ENCODE measurements at regions not wholly inside any gene's neighbourhood (a gene's known extent, or its start where the extent isn't known, plus 50 kb on each side); places are given as distances from the start of the nearest gene placed in this dataset.

DNA sequence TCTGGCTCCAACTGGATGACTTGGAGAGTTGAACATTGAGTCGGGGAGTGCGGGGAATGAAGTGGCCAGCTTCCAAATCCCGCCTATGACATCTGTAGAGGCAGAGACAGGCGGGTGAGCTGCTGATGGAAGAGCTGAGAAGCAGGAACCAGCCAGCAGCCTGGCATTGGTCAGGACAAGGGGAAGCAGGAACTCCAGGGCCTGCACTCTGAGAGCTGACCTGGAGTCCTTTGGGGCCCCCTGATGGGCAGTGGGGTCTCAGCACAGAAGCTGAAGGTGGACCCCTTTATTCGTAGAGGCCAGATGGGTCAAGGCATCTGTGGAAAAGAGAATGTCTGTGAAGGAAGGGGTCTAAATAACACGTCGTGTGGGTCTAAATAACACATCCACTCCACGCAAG, 57.0 kb downstream of the SEC61G start:
- Histone ChIP-seq H3K36me3 (no peaks in the 10 kb centered on the region), H3K27ac (no peak overlapping the region), H3K4me3 (no peak overlapping the region), H3K4me1 (no peaks in the 10 kb centered on the region), H3K9me3 (no peaks in the 10 kb centered on the region), H3K27me3 (no peaks in the 10 kb centered on the region)
- intact Hi-C loops (cut with DNase I; ENCODE audit: low total_unique reads), result no loop called here
- TF ChIP-seq POLR2A (IDR thresholded peaks at IDR 0.05), result no peak
- TF ChIP-seq, protein P1, sequence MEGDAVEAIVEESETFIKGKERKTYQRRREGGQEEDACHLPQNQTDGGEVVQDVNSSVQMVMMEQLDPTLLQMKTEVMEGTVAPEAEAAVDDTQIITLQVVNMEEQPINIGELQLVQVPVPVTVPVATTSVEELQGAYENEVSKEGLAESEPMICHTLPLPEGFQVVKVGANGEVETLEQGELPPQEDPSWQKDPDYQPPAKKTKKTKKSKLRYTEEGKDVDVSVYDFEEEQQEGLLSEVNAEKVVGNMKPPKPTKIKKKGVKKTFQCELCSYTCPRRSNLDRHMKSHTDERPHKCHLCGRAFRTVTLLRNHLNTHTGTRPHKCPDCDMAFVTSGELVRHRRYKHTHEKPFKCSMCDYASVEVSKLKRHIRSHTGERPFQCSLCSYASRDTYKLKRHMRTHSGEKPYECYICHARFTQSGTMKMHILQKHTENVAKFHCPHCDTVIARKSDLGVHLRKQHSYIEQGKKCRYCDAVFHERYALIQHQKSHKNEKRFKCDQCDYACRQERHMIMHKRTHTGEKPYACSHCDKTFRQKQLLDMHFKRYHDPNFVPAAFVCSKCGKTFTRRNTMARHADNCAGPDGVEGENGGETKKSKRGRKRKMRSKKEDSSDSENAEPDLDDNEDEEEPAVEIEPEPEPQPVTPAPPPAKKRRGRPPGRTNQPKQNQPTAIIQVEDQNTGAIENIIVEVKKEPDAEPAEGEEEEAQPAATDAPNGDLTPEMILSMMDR (IDR thresholded peaks at IDR 0.05), result no peak
- DNase-seq, result no peak

DNA sequence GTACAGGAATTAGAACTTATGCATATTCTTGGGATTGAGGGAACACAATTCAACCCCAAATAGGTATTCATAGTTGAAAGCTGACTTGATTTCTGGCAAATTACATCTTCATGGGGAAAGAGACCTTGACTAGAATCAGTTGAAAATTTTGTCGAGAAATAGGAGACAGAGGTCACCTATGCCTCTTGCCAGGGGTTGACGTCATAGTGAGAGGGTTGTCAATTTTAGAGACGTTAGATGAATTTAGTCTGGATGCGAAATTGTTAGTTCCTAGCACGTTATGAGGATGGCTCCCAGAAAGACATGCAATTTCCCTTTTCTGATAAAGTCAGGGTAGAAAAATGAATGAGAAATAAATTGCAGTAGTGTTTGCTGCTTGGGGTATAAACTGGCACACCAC, 59.3 kb downstream of the SEC61G start:
- Histone ChIP-seq H3K27me3 (peaks cover 0 to 4% of the 10 kb centered on the region in 2 donors), H3K9me3 (no peaks in the 10 kb centered on the region), H3K4me3 (no peak overlapping the region), H3K4me1 (no peaks in the 10 kb centered on the region), H3K27ac (no peak overlapping the region), H3K36me3 (no peaks in the 10 kb centered on the region)
- intact Hi-C loops (cut with DNase I; ENCODE audit: low total_unique reads), result no loop called here
- TF ChIP-seq POLR2A (IDR thresholded peaks at IDR 0.05), result no peak
- TF ChIP-seq, protein P1 (IDR thresholded peaks at IDR 0.05), result no peak
- DNase-seq, result no peak

DNA sequence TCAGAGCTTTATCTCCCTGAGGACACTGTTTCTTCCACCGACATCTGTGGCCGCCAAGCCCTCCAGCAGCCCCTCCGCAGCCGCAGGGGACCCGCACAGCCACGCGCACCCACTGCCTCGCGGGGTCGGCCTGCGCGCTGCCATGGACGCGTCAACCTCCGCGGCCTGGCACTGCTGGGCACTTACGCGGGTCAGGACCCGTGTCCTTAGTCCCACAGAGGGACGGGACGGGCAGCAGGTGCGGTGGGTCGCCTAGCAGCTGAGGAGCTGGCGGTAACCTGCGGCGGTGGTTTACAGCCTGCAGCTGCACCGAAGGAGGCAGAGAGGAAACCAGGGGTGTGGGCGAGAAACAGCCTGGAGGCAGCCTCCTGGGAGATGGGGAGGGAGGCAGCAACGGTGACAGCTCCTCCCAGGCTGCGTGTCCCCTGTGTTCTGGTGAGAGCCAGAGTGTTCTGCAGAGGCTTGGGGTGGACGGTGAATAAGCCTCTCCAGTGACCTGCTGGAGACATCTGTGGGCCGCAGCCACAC, 61.3 kb downstream of the SEC61G start:
- Histone ChIP-seq H3K27ac (no peak overlapping the region), H3K36me3 (no peaks in the 10 kb centered on the region), H3K9me3 (no peaks in the 10 kb centered on the region), H3K4me3 (no peak overlapping the region), H3K4me1 (no peaks in the 10 kb centered on the region), H3K27me3 (peaks cover 0 to 4% of the 10 kb centered on the region in 2 donors)
- intact Hi-C loops (cut with DNase I; ENCODE audit: low total_unique reads), result no loop called here
- no peak for DNase-seq
- TF ChIP-seq POLR2A (IDR thresholded peaks at IDR 0.05), result no peak
- TF ChIP-seq, protein P1 (IDR thresholded peaks at IDR 0.05), result no peak

DNA sequence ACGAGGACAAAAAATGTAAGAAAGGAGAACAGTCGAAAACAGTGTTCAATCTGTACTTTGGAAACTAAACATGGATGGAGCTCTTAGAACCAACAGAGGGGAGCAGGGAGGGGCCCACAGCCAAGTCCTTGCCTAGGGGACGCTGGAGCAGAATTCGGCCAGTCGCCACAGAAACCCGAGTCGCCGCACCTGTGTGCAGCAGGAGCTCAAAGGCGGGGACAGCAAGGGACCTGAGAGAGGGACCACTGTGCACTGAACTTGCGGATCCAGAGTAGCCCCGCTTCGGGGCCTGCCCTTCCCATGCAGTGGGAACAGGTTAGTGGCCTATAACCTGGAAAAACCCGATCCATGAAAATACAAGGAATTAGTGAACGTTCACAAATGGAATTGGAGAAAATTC, 68.1 kb downstream of the SEC61G start:
- H3K36me3 ChIP-seq, result no peaks in the 10 kb centered on the region
- intact Hi-C loops (cut with DNase I; ENCODE audit: low total_unique reads), result no loop called here
- no peaks in the 10 kb centered on the region for H3K9me3 ChIP-seq
- no peak overlapping the region for H3K4me3 ChIP-seq
- H3K27ac ChIP-seq, result no peak overlapping the region
- no peak for DNase-seq
- no peaks in the 10 kb centered on the region for H3K4me1 ChIP-seq
- TF ChIP-seq, protein P1 (IDR thresholded peaks at IDR 0.05), result no peak
- no peak for TF ChIP-seq POLR2A (IDR thresholded peaks at IDR 0.05)
- peaks cover 0 to 4% of the 10 kb centered on the region in 2 donors for H3K27me3 ChIP-seq

DNA sequence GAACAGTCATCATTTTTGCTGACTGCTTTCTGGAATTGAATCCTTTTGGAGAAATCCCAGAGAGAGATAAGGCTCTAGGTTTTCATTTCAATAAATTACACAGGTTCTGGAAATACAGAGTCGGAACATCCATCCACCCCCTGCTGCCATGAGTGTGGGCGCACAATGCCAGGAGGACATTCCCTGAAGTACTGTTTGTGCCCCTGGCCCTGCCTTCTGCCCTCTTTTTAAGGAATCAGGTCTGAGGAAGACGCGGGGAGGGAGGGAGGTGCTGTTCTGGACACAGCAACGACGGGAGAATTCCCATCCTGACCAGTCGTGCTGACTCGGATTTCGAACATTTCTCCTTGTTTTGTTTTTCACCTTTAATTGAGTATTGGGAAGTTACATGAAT, 69.0 kb downstream of the SEC61G start:
- TF ChIP-seq, protein P1 (IDR thresholded peaks at IDR 0.05), result no peak
- TF ChIP-seq POLR2A (IDR thresholded peaks at IDR 0.05), result no peak
- Histone ChIP-seq H3K36me3 (no peaks in the 10 kb centered on the region), H3K4me1 (no peaks in the 10 kb centered on the region), H3K4me3 (peak overlapping the region in 1 of 2 donors; percentile 21), H3K9me3 (no peaks in the 10 kb centered on the region), H3K27ac (no peak overlapping the region), H3K27me3 (no peaks in the 10 kb centered on the region)
- DNase-seq, result peak in 1 of 2 donors; percentile 20
- intact Hi-C loops (cut with DNase I; ENCODE audit: low total_unique reads), result no loop called here
